Thyroid gland (tissue), 4 donors: ENCODE measurements at regions not wholly inside any gene's neighbourhood (a gene's known extent, or its start where the extent isn't known, plus 50 kb on each side); places are given as distances from the start of the nearest gene placed in this dataset.
A peak's percentile ranks its signal among the peaks of the same experiment; 100 is the strongest.

Experiments used
- DNase-seq, 2 donors: peaks; one replicate each; pipeline ENCODE4 v3.0.0-alpha.2; 2019
- H3K27ac ChIP-seq, 3 donors: fragments of 200-600 bp; sonication (generic); 1 replicate in 2 of 3; 2 replicates in 1 of 3; pipeline ENCODE4 v1.5.1; 2016 to 2019; ENCODE audit warnings: mild to moderate bottlenecking in 1 of 3, moderate library complexity in 1 of 3
- H3K27me3 ChIP-seq: fragments of 200-600 bp; sonication (generic); one replicate; pipeline ENCODE4 v1.5.1; 2019
- H3K36me3 ChIP-seq, 2 donors: fragments of 200-600 bp; sonication (generic); one replicate each; pipeline ENCODE4 v1.5.1; 2016 to 2019
- H3K4me1 ChIP-seq, 2 donors: fragments of 200-600 bp; sonication (generic); one replicate each; pipeline ENCODE4 v1.5.1; 2017 to 2019
- H3K4me3 ChIP-seq, 3 donors: fragments of 200-600 bp; sonication (generic); replicated peaks in 1 of 3; 1 replicate in 2 of 3; 2 replicates in 1 of 3; pipeline ENCODE4 v1.5.1; 2016; ENCODE audit warnings: mild to moderate bottlenecking in 1 of 3
- H3K9me3 ChIP-seq: fragments of 200-600 bp; sonication (generic); one replicate; pipeline ENCODE4 v1.5.1; 2017
- POLR2A ChIP-seq, 2 donors: fragments of 450-650 bp; IDR thresholded peaks; one replicate each; pipeline ENCODE4 v1.6.1; 2017; ENCODE audit warnings: antibody characterized with exemption in 2 of 2, mild to moderate bottlenecking in 2 of 2, moderate library complexity in 1 of 2
- WGBS, 2 donors: methylation state at CpG; one replicate each; pipeline ENCODE4 v1.1.5; 2017; 5-methylcytosine and 5-hydroxymethylcytosine counted together
- intact Hi-C: fragments of 100-400 bp; cut with DNase I; formaldehyde crosslinking; loops from one replicate; pipeline ENCODE4 v1.15.1; 2023
- TF ChIP-seq, protein P1 (sequence below), 6 experiments: fragments of 200-600 bp in 3 of 6; fragments of 450-650 bp in 3 of 6; sonication (generic) in 3 of 6; IDR thresholded peaks; one replicate each; pipeline ENCODE4 v1.5.1; 2016 to 2019; ENCODE audit warnings: antibody characterized with exemption in 6 of 6, mild to moderate bottlenecking in 2 of 6, inconsistent platforms in 1 of 6, moderate library complexity in 1 of 6

GRCh38 chr4:185903205-185903604, 91.2 kb upstream of the SORBS2 start:
- no peaks in the 10 kb centered on the region for H3K27me3 ChIP-seq
- peak overlapping the region; percentile 48 to 65 (median 64) for H3K27ac ChIP-seq
- DNase-seq: no peak
- intact Hi-C loops: no loop called here
- H3K4me3 ChIP-seq: no peak overlapping the region
- 97 to 100% methylated on average over 1 of the region's 1 CpG for WGBS, 2 donors
- H3K4me1 ChIP-seq: no peaks in the 10 kb centered on the region
- no peaks in the 10 kb centered on the region for H3K9me3 ChIP-seq
- no peaks in the 10 kb centered on the region for H3K36me3 ChIP-seq
- no peak for TF ChIP-seq POLR2A (IDR thresholded peaks at IDR 0.05)
- TF ChIP-seq, protein P1, sequence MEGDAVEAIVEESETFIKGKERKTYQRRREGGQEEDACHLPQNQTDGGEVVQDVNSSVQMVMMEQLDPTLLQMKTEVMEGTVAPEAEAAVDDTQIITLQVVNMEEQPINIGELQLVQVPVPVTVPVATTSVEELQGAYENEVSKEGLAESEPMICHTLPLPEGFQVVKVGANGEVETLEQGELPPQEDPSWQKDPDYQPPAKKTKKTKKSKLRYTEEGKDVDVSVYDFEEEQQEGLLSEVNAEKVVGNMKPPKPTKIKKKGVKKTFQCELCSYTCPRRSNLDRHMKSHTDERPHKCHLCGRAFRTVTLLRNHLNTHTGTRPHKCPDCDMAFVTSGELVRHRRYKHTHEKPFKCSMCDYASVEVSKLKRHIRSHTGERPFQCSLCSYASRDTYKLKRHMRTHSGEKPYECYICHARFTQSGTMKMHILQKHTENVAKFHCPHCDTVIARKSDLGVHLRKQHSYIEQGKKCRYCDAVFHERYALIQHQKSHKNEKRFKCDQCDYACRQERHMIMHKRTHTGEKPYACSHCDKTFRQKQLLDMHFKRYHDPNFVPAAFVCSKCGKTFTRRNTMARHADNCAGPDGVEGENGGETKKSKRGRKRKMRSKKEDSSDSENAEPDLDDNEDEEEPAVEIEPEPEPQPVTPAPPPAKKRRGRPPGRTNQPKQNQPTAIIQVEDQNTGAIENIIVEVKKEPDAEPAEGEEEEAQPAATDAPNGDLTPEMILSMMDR (IDR thresholded peaks at IDR 0.05): no peak

DNA sequence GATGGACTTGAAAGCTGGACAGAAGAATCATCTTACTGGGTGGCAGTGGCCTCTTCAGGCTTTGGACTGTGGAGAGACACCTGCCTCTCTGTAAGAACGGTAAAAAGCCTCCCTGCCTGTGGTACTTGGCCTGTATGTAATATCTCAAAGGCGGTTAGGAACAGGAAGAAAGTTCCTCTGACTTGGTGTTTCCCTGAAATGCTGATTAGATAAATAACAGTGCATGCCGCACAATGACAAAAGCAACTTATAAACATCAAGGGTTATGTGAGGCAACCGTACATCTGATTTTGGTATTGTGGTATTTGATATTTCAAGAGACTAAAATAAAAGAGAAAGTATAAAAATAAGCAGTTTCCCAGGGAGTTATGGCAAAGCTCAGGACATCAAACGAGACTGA, 92.4 kb upstream of the SORBS2 start:
- H3K36me3 ChIP-seq: no peaks in the 10 kb centered on the region
- DNase-seq: no peak
- WGBS, 2 donors: 89% methylated on average over 5 of the region's 5 CpGs
- H3K4me3 ChIP-seq: no peak overlapping the region
- H3K27ac ChIP-seq: peak overlapping the region in 1 of 3 donors; percentile 64
- intact Hi-C loops: no loop called here
- TF ChIP-seq, protein P1 (IDR thresholded peaks at IDR 0.05): no peak
- TF ChIP-seq POLR2A (IDR thresholded peaks at IDR 0.05): no peak
- no peaks in the 10 kb centered on the region for H3K9me3 ChIP-seq
- no peaks in the 10 kb centered on the region for H3K27me3 ChIP-seq
- no peaks in the 10 kb centered on the region for H3K4me1 ChIP-seq

- Histone ChIP-seq H3K4me1 (peaks cover 4 to 5% of the 10 kb centered on the region in 2 donors), H3K27ac (no peak overlapping the region), H3K4me3 (no peak overlapping the region), H3K9me3 (no peaks in the 10 kb centered on the region), H3K36me3 (no peaks in the 10 kb centered on the region), H3K27me3 (no peaks in the 10 kb centered on the region)
- intact Hi-C loops: no loop called here
- 88% methylated on average over 2 of the region's 2 CpGs for WGBS, 2 donors
- no peak for TF ChIP-seq POLR2A (IDR thresholded peaks at IDR 0.05)
- TF ChIP-seq, protein P1 (IDR thresholded peaks at IDR 0.05): no peak
- no peak for DNase-seq
These were observed 98.0 kb upstream of the SORBS2 start for GRCh38 chr4:185909972-185910371.

- Histone ChIP-seq H3K4me1 (peaks cover 4 to 5% of the 10 kb centered on the region in 2 donors), H3K36me3 (no peaks in the 10 kb centered on the region), H3K4me3 (no peak overlapping the region), H3K27me3 (no peaks in the 10 kb centered on the region), H3K9me3 (no peaks in the 10 kb centered on the region), H3K27ac (no peak overlapping the region)
- 78 to 93% methylated on average over 4 of the region's 4 CpGs for WGBS, 2 donors
- no peak for TF ChIP-seq POLR2A (IDR thresholded peaks at IDR 0.05)
- TF ChIP-seq, protein P1 (IDR thresholded peaks at IDR 0.05): no peak
- intact Hi-C loops: no loop called here
- DNase-seq: no peak
These were observed 99.6 kb upstream of the SORBS2 start for GRCh38 chr4:185911556-185912064.

GRCh38 chr4:185912779-185913178, 100.8 kb upstream of the SORBS2 start:
- intact Hi-C loops: no loop called here
- Histone ChIP-seq H3K9me3 (no peaks in the 10 kb centered on the region), H3K4me3 (no peak overlapping the region), H3K27ac (no peak overlapping the region), H3K27me3 (no peaks in the 10 kb centered on the region), H3K4me1 (peaks cover 4 to 5% of the 10 kb centered on the region in 2 donors), H3K36me3 (no peaks in the 10 kb centered on the region)
- no peak for TF ChIP-seq POLR2A (IDR thresholded peaks at IDR 0.05)
- TF ChIP-seq, protein P1 (IDR thresholded peaks at IDR 0.05): no peak
- DNase-seq: no peak
- WGBS, 2 donors: 75 to 78% methylated on average over 4 of the region's 4 CpGs
